ENCODE measurements at regions not wholly inside any gene's neighbourhood (a gene's known extent, or its start where the extent isn't known, plus 50 kb on each side); places are given as distances from the start of the nearest gene placed in this dataset.

GRCh38 chr21:16169102-16169511 lies 439.3 kb downstream of the USP25 start:
- no peaks in the 10 kb centered on the region for H3K36me3 Mint-ChIP-seq (ENCODE audit: insufficient read depth, unreplicated experiment)
- H3K4me1 Mint-ChIP-seq (ENCODE audit: low read depth, unreplicated experiment): no peaks in the 10 kb centered on the region
- no peaks in the 10 kb centered on the region for H3K9me3 Mint-ChIP-seq (ENCODE audit: low read depth, unreplicated experiment)
- intact Hi-C loops (cut with micrococcal nuclease; ENCODE audit: unreplicated experiment): no loop called here
- H3K4me3 Mint-ChIP-seq (ENCODE audit: low read depth, unreplicated experiment): no peak overlapping the region
- BruUV-seq (replicated peaks): no TSS peak
- no peaks in the 10 kb centered on the region for H3K27me3 Mint-ChIP-seq (ENCODE audit: unreplicated experiment)
- no peak overlapping the region for H3K27ac Mint-ChIP-seq (ENCODE audit: unreplicated experiment)
- CTCF ChIA-PET: no interaction called here
- no peak for DNase-seq
- TF ChIP-seq CTCF (IDR thresholded peaks at IDR 0.05; ENCODE audit: unreplicated experiment): no peak

DNA sequence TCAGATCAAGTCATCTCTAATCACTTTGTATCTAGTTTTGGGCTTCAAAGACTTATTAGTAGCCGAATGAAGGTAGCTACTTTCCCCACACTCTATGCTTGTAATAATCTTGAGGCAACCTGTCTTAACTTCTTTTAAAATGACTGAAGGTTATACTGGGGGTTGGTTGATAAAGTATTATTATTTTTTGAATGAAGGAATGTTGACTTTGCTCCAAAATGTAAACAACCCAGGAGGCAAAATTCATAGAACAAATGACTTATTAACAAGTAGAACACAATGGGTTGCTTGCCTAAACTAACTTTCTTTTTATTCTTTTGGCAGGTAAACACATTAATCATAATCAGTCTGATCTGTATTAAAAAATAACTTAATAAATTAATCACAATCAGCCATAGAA lies 440.0 kb downstream of the USP25 start:
- Mint-ChIP-seq H3K4me3 (ENCODE audit: low read depth, unreplicated experiment) (no peak overlapping the region), H3K36me3 (ENCODE audit: insufficient read depth, unreplicated experiment) (no peaks in the 10 kb centered on the region), H3K27ac (ENCODE audit: unreplicated experiment) (no peak overlapping the region), H3K4me1 (ENCODE audit: low read depth, unreplicated experiment) (no peaks in the 10 kb centered on the region), H3K9me3 (ENCODE audit: low read depth, unreplicated experiment) (no peaks in the 10 kb centered on the region), H3K27me3 (ENCODE audit: unreplicated experiment) (no peaks in the 10 kb centered on the region)
- no TSS peak for BruUV-seq (replicated peaks)
- DNase-seq: no peak
- TF ChIP-seq CTCF (IDR thresholded peaks at IDR 0.05; ENCODE audit: unreplicated experiment): no peak
- intact Hi-C loops (cut with micrococcal nuclease; ENCODE audit: unreplicated experiment): no loop called here
- CTCF ChIA-PET: no interaction called here

DNA sequence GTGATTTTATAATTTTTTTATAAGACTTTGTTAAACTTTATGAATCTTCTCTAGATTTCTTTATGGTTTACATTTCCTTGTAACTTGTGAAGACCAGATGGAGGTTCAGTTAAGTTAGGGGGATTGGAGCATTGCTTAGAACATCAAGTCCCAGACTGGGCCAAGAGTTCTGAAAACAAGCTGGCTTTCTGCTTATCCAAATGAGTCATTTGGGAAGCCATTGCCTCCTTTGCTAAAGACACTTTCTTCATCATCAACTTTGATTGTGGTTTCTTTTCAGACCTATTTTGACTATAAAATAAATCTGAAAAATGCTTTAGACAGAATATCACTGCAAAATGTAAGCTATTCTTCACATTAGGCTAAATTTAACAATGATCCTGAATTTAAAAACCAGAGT lies 446.8 kb downstream of the USP25 start:
- no peak for TF ChIP-seq CTCF (IDR thresholded peaks at IDR 0.05; ENCODE audit: unreplicated experiment)
- H3K9me3 Mint-ChIP-seq (ENCODE audit: low read depth, unreplicated experiment): no peaks in the 10 kb centered on the region
- no peak overlapping the region for H3K4me3 Mint-ChIP-seq (ENCODE audit: low read depth, unreplicated experiment)
- no peaks in the 10 kb centered on the region for H3K4me1 Mint-ChIP-seq (ENCODE audit: low read depth, unreplicated experiment)
- BruUV-seq (replicated peaks): no TSS peak
- intact Hi-C loops (cut with micrococcal nuclease; ENCODE audit: unreplicated experiment): no loop called here
- no peaks in the 10 kb centered on the region for H3K36me3 Mint-ChIP-seq (ENCODE audit: insufficient read depth, unreplicated experiment)
- no peak for DNase-seq
- H3K27ac Mint-ChIP-seq (ENCODE audit: unreplicated experiment): no peak overlapping the region
- no peaks in the 10 kb centered on the region for H3K27me3 Mint-ChIP-seq (ENCODE audit: unreplicated experiment)
- CTCF ChIA-PET: no interaction called here

- no peak for TF ChIP-seq CTCF (IDR thresholded peaks at IDR 0.05; ENCODE audit: unreplicated experiment)
- Mint-ChIP-seq H3K4me3 (ENCODE audit: low read depth, unreplicated experiment) (no peak overlapping the region), H3K36me3 (ENCODE audit: insufficient read depth, unreplicated experiment) (no peaks in the 10 kb centered on the region), H3K27me3 (ENCODE audit: unreplicated experiment) (no peaks in the 10 kb centered on the region), H3K27ac (ENCODE audit: unreplicated experiment) (no peak overlapping the region), H3K9me3 (ENCODE audit: low read depth, unreplicated experiment) (no peaks in the 10 kb centered on the region), H3K4me1 (ENCODE audit: low read depth, unreplicated experiment) (no peaks in the 10 kb centered on the region)
- DNase-seq: no peak
- intact Hi-C loops (cut with micrococcal nuclease; ENCODE audit: unreplicated experiment): no loop called here
- no TSS peak for BruUV-seq (replicated peaks)
- CTCF ChIA-PET: no interaction called here
Observed at GRCh38 chr21:16177532-16177931, 447.8 kb downstream of the USP25 start.

DNA sequence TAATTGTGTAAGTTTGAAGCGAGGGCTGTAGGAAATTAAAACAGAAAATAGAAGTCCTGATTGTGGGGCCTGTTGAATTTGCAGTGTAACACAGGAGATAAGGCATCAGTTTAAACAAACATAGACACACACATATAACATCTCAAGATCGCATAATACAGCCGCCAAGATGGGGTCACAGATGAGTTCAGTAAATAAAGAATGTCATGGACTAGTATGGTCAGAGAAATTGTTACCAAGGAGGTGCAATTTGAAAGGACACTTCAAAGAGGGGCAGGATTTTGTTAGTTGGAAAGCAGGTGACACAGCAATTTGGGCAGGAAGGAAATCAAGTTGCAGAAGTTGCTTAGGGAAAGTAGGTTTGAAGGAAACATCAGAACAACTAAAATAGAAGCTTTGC lies 450.0 kb downstream of the USP25 start:
- no peak for TF ChIP-seq CTCF (IDR thresholded peaks at IDR 0.05; ENCODE audit: unreplicated experiment)
- no peak overlapping the region for H3K4me3 Mint-ChIP-seq (ENCODE audit: low read depth, unreplicated experiment)
- intact Hi-C loops (cut with micrococcal nuclease; ENCODE audit: unreplicated experiment): no loop called here
- no peaks in the 10 kb centered on the region for H3K36me3 Mint-ChIP-seq (ENCODE audit: insufficient read depth, unreplicated experiment)
- H3K27me3 Mint-ChIP-seq (ENCODE audit: unreplicated experiment): no peaks in the 10 kb centered on the region
- CTCF ChIA-PET: interaction anchor here (0.5 kb wide), 1 partner anchor 240 kb away, joined by 3 read pairs; no protein-coding TSS in a partner anchor
- H3K27ac Mint-ChIP-seq (ENCODE audit: unreplicated experiment): no peak overlapping the region
- H3K4me1 Mint-ChIP-seq (ENCODE audit: low read depth, unreplicated experiment): no peaks in the 10 kb centered on the region
- BruUV-seq (replicated peaks): no TSS peak
- no peaks in the 10 kb centered on the region for H3K9me3 Mint-ChIP-seq (ENCODE audit: low read depth, unreplicated experiment)
- DNase-seq: no peak
